GM23338 (cell line): ENCODE measurements at regions not wholly inside any gene's neighbourhood (a gene's known extent, or its start where the extent isn't known, plus 50 kb on each side); places are given as distances from the start of the nearest gene placed in this dataset.

Source experiments
- ATAC-seq: fragments of 200-7000 bp; cut with Tn5 transposase; 3 replicates; pipeline ENCODE4 v1.9.1; 2020
- DNase-seq: peaks from one replicate; pipeline ENCODE4 v3.0.0-alpha.2; 2015; ENCODE audit warnings: low spot score
- H2AFZ ChIP-seq: fragments of 200-600 bp; sonication (generic); 2 replicates; pipeline ENCODE4 v1.8.0; 2016; ENCODE audit warnings: antibody characterized with exemption, mild to moderate bottlenecking, moderate library complexity
- H3F3A ChIP-seq: fragments of 200-600 bp; sonication (generic); replicated peaks from 2 replicates; pipeline ENCODE4 v1.8.0; 2017; ENCODE audit warnings: antibody characterized with exemption, mixed run types, low read depth
- H3K27ac ChIP-seq: fragments of 200-600 bp; sonication (generic); 2 replicates; pipeline ENCODE4 v1.6.1; 2016; ENCODE audit warnings: low read depth
- H3K27me3 ChIP-seq: fragments of 200-600 bp; sonication (generic); 2 replicates; pipeline ENCODE4 v1.8.0; 2016; ENCODE audit warnings: mild to moderate bottlenecking, mixed run types, moderate library complexity; ENCODE audit not compliant: insufficient read depth
- H3K36me3 ChIP-seq: fragments of 200-600 bp; sonication (generic); 2 replicates; pipeline ENCODE4 v1.8.0; 2016; ENCODE audit warnings: mild to moderate bottlenecking; ENCODE audit not compliant: insufficient read depth
- H3K4me1 ChIP-seq: fragments of 200-600 bp; sonication (generic); 2 replicates; pipeline ENCODE4 v1.8.0; 2016; ENCODE audit warnings: mild to moderate bottlenecking, moderate library complexity; ENCODE audit not compliant: insufficient read depth
- H3K4me2 ChIP-seq: fragments of 200-600 bp; sonication (generic); 2 replicates; pipeline ENCODE4 v1.7.1; 2017; ENCODE audit warnings: mixed run types
- H3K4me3 ChIP-seq: fragments of 200-600 bp; sonication (generic); 2 replicates; pipeline ENCODE4 v1.6.1; 2016; ENCODE audit warnings: mixed run types
- H3K79me2 ChIP-seq: fragments of 200-600 bp; sonication (generic); replicated peaks from 2 replicates; pipeline ENCODE4 v1.8.0; 2017; ENCODE audit warnings: mild to moderate bottlenecking; ENCODE audit not compliant: insufficient read depth
- H3K9me2 ChIP-seq: fragments of 200-600 bp; sonication (generic); 2 replicates; pipeline ENCODE4 v1.8.0; 2017; ENCODE audit not compliant: insufficient read depth
- H4K20me1 ChIP-seq: fragments of 200-600 bp; sonication (generic); replicated peaks from 2 replicates; pipeline ENCODE4 v1.8.0; 2017; ENCODE audit warnings: mild to moderate bottlenecking; ENCODE audit not compliant: insufficient read depth
- H3K27ac Mint-ChIP-seq: 2 replicates; pipeline ENCODE4 v1.8.0; 2020; ENCODE audit warnings: inconsistent platforms, mild to moderate bottlenecking, moderate library complexity, mixed read lengths
- H3K27me3 Mint-ChIP-seq: 3 replicates; pipeline ENCODE4 v1.8.0; 2022; ENCODE audit warnings: low read depth, mild to moderate bottlenecking, moderate library complexity, mixed read lengths, inconsistent platforms; ENCODE audit not compliant: insufficient read depth, poor library complexity
- H3K36me3 Mint-ChIP-seq: 3 replicates; pipeline ENCODE4 v1.8.0; 2021; ENCODE audit warnings: low read depth, mild to moderate bottlenecking, inconsistent platforms, moderate library complexity, mixed read lengths
- H3K4me1 Mint-ChIP-seq: 3 replicates; pipeline ENCODE4 v1.8.0; 2020; ENCODE audit warnings: mild to moderate bottlenecking, inconsistent platforms, mixed read lengths
- H3K4me3 Mint-ChIP-seq: 3 replicates; pipeline ENCODE4 v1.8.0; 2021; ENCODE audit warnings: moderate library complexity, mild to moderate bottlenecking, inconsistent platforms, mixed read lengths
- H3K9me3 Mint-ChIP-seq: 3 replicates; pipeline ENCODE4 v1.8.0; 2020; ENCODE audit warnings: moderate library complexity, mild to moderate bottlenecking, inconsistent platforms, mixed read lengths
- CREB1 ChIP-seq: fragments of 250-450 bp; sonication (Bioruptor Pico); IDR thresholded peaks from 2 replicates; pipeline ENCODE4 v1.5.0; 2020; ENCODE audit warnings: low read depth, mild to moderate bottlenecking, moderate library complexity
- CTCF ChIP-seq, 2 experiments: fragments of 200-600 bp in 1 of 2; sonication (generic) in 1 of 2; conservative IDR thresholded peaks; 2 replicates each; pipeline versions ENCODE4 v1.5.1 to v1.6.1; 2016 to 2017; ENCODE audit warnings: antibody characterized with exemption in 2 of 2, low read depth in 2 of 2, mild to moderate bottlenecking in 2 of 2, moderate library complexity in 1 of 2
- ETS1 ChIP-seq: IDR thresholded peaks from 2 replicates; pipeline ENCODE4 v1.6.1; 2016; ENCODE audit warnings: antibody characterized with exemption
- EZH2 ChIP-seq: fragments of 200-600 bp; sonication (generic); IDR thresholded peaks from one replicate; pipeline ENCODE4 v1.8.0; 2017; ENCODE audit warnings: antibody characterized with exemption, mild to moderate bottlenecking, low read depth; ENCODE audit not compliant: unreplicated experiment
- EZH2phosphoT487 ChIP-seq: fragments of 200-600 bp; sonication (generic); IDR thresholded peaks from one replicate; pipeline ENCODE4 v1.8.1; 2018; ENCODE audit warnings: antibody characterized with exemption; ENCODE audit not compliant: unreplicated experiment
- NANOG ChIP-seq: IDR thresholded peaks from 2 replicates; pipeline ENCODE4 v1.6.1; 2016; ENCODE audit warnings: antibody characterized with exemption, borderline replicate concordance
- POLR2AphosphoS5 ChIP-seq: IDR thresholded peaks from 2 replicates; pipeline ENCODE4 v1.6.1; 2016; ENCODE audit warnings: antibody characterized with exemption, low read depth
- REST ChIP-seq: IDR thresholded peaks from one replicate; pipeline ENCODE4 v1.6.1; 2018; ENCODE audit warnings: antibody characterized with exemption; ENCODE audit not compliant: unreplicated experiment
- STAT1 ChIP-seq: IDR thresholded peaks from one replicate; pipeline ENCODE4 v1.6.1; 2016; ENCODE audit warnings: antibody characterized with exemption; ENCODE audit not compliant: unreplicated experiment
- ZNF114 ChIP-seq: fragments of 250-450 bp; sonication (Bioruptor Pico); IDR thresholded peaks from 2 replicates; pipeline ENCODE4 v1.5.0; 2020; ENCODE audit warnings: mild to moderate bottlenecking, moderate library complexity
- ZNF331 ChIP-seq: fragments of 250-450 bp; sonication (Bioruptor Pico); IDR thresholded peaks from 2 replicates; pipeline ENCODE4 v1.5.0; 2020; ENCODE audit warnings: low read depth, mild to moderate bottlenecking, moderate library complexity

GRCh38 chr2:236638707-236639106 lies 69.1 kb downstream of the ACKR3 start (continued):
- TF ChIP-seq ZNF331 (CRISPR knock-in tag) (no peak), CREB1 (no peak), REST (no peak), POLR2AphosphoS5 (no peak), ETS1 (no peak), EZH2 (no peak), EZH2phosphoT487 (no peak)

GRCh38 chr2:236639461-236640235 lies 70.0 kb downstream of the ACKR3 start:
- H3K9me3 Mint-ChIP-seq = peaks cover 10% of the 10 kb centered on the region; the same call in 2 of the 3 replicates
- peaks cover 4% of the 10 kb centered on the region; the same call in 1 of the 3 replicates for H3K36me3 Mint-ChIP-seq
- no peak overlapping the region for H3K4me3 ChIP-seq
- H3K4me3 Mint-ChIP-seq = no peak overlapping the region
- no peak overlapping the region for H3K27ac Mint-ChIP-seq
- no peaks in the 10 kb centered on the region for H3K36me3 ChIP-seq
- no peaks in the 10 kb centered on the region for H3K27me3 ChIP-seq
- no peaks in the 10 kb centered on the region for H3K4me1 ChIP-seq
- H3K4me2 ChIP-seq = no peak overlapping the region
- H3K27ac ChIP-seq = no peak overlapping the region
- H3K9me2 ChIP-seq = no peaks in the 10 kb centered on the region
- H3F3A ChIP-seq = no peaks in the 10 kb centered on the region
- H3K27me3 Mint-ChIP-seq = peaks cover 13% of the 10 kb centered on the region
- peaks cover 8% of the 10 kb centered on the region for H3K4me1 Mint-ChIP-seq
- DNase-seq (no peak), ATAC-seq (no peak)
- no peaks in the 10 kb centered on the region for H3K79me2 ChIP-seq
- H4K20me1 ChIP-seq = no peaks in the 10 kb centered on the region
- H2AFZ ChIP-seq = no peak overlapping the region
- TF ChIP-seq EZH2 (no peak), ETS1 (no peak), NANOG (no peak), ZNF114 (CRISPR knock-in tag) (no peak), EZH2phosphoT487 (no peak), STAT1 (no peak), POLR2AphosphoS5 (no peak), ZNF331 (CRISPR knock-in tag) (no peak), CTCF (conservative IDR thresholded peaks at IDR 0.05; ENCODE audit: low read depth in 2 of 2) (no peak)
